GM12878 (cell line): ENCODE measurements at regions not wholly inside any gene's neighbourhood (a gene's known extent, or its start where the extent isn't known, plus 50 kb on each side); places are given as distances from the start of the nearest gene placed in this dataset.

Experiments used
- ATAC-seq: fragments of 200-7000 bp; cut with Tn5 transposase; 3 replicates; pipeline ENCODE4 v1.9.1; 2020; ENCODE audit warnings: mild to moderate bottlenecking, moderate library complexity
- BruUV-seq: library from RNA; stranded (reverse); fragments of 400-500 nt; replicated peaks from 2 replicates; lab custom pipeline; 2021; lab: Mats Ljungman, UMichigan
- CTCF ChIA-PET: fragments of 300-600 bp; sonication (Branson Sonifier 250); formaldehyde crosslinking; extraction: SDS; loops from one replicate; lab custom pipeline; 2021; ENCODE audit warnings: inconsistent platforms; lab: Yijun Ruan, JAX
- POLR2A ChIA-PET: fragments of 350-600 bp; formaldehyde crosslinking; extraction: SDS; loops from one replicate; lab custom pipeline; 2021; ENCODE audit warnings: inconsistent platforms; lab: Charles Lee
- RAD21 ChIA-PET: fragments of 300-600 bp; sonication (Branson Sonifier 250); formaldehyde crosslinking; loops from one replicate; lab custom pipeline; 2023; ENCODE audit warnings: antibody characterized with exemption; ENCODE audit not compliant: unreplicated experiment; lab: Charles Lee
- SMC1A ChIA-PET: fragments of 300-600 bp; sonication (Branson Sonifier 250); formaldehyde crosslinking; loops from one replicate; lab custom pipeline; 2023; ENCODE audit not compliant: unreplicated experiment, uncharacterized antibody; lab: Charles Lee
- DNase-seq: peaks from one replicate; pipeline ENCODE4 v3.0.0-alpha.2; 2011; ENCODE audit warnings: low read depth, low spot score
- FAIRE-seq: peaks from 3 replicates; lab custom pipeline; 2011; peaks lifted over from hg19 to GRCh38; lab: Jason Lieb, UNC
- H2AFZ ChIP-seq: 2 replicates; pipeline ENCODE4 v1.6.0; 2011; ENCODE audit warnings: low read depth, low read length, control low read depth; ENCODE audit not compliant: control insufficient read depth
- H3K27ac ChIP-seq: 2 replicates; pipeline ENCODE4 v1.5.1; 2011; ENCODE audit warnings: control low read depth; ENCODE audit not compliant: control insufficient read depth, insufficient read depth
- H3K27me3 ChIP-seq, 2 experiments: replicated peaks in 1 of 2; 2 replicates each; pipeline versions ENCODE4 v1.6.0 to v1.6.1; 2011; ENCODE audit warnings: low read length in 1 of 2; ENCODE audit not compliant: control insufficient read depth in 2 of 2, insufficient read depth in 2 of 2
- H3K36me3 ChIP-seq, 2 experiments: 2 replicates each; pipeline ENCODE4 v1.5.1; 2011; ENCODE audit warnings: low read length in 1 of 2; ENCODE audit not compliant: control insufficient read depth in 2 of 2, insufficient read depth in 2 of 2
- H3K4me1 ChIP-seq: 2 replicates; pipeline ENCODE4 v1.6.1; 2011; ENCODE audit warnings: mild to moderate bottlenecking, low read length, moderate library complexity, mixed read lengths; ENCODE audit not compliant: control insufficient read depth, insufficient read depth
- H3K4me2 ChIP-seq: 2 replicates; pipeline ENCODE4 v1.6.0; 2011; ENCODE audit warnings: control low read depth; ENCODE audit not compliant: control insufficient read depth, insufficient read depth
- H3K4me3 ChIP-seq: fragments of 200-600 bp; sonication (generic); 2 replicates; pipeline ENCODE4 v1.5.1; 2016
- H3K79me2 ChIP-seq: 2 replicates; pipeline ENCODE4 v1.6.0; 2011; ENCODE audit warnings: low read length; ENCODE audit not compliant: control insufficient read depth, insufficient read depth
- H3K9ac ChIP-seq: 2 replicates; pipeline ENCODE4 v1.8.0; 2011; ENCODE audit warnings: low read length, control low read depth, mixed read lengths; ENCODE audit not compliant: control insufficient read depth, insufficient read depth
- H3K9me3 ChIP-seq: replicated peaks from 3 replicates; pipeline ENCODE4 v1.5.1; 2011; ENCODE audit warnings: mild to moderate bottlenecking, low read length; ENCODE audit not compliant: control insufficient read depth, insufficient read depth
- H4K20me1 ChIP-seq: 2 replicates; pipeline ENCODE4 v1.6.0; 2011; ENCODE audit not compliant: control insufficient read depth, insufficient read depth
- EED ChIP-seq: sonication (generic); IDR thresholded peaks from 2 replicates; pipeline ENCODE4 v1.6.1; 2016; ENCODE audit warnings: antibody characterized with exemption, low read depth
- ESRRA ChIP-seq: IDR thresholded peaks from 2 replicates; pipeline ENCODE4 v1.6.1; 2012; ENCODE audit warnings: mild to moderate bottlenecking, low read length, improper control_type of control experiment
- NFIC ChIP-seq: IDR thresholded peaks from 2 replicates; pipeline ENCODE4 v1.6.1; 2012; ENCODE audit warnings: low read depth, mild to moderate bottlenecking, inconsistent platforms, low read length, moderate library complexity
- NR2C2 ChIP-seq: IDR thresholded peaks from 2 replicates; pipeline ENCODE4 v1.6.1; 2011; ENCODE audit warnings: borderline replicate concordance, low read depth; ENCODE audit not compliant: control insufficient read depth, insufficient read length
- NR2F1 ChIP-seq: fragments of 450-650 bp; conservative IDR thresholded peaks from 2 replicates; pipeline ENCODE4 v1.6.1; 2017; ENCODE audit warnings: mild to moderate bottlenecking
- POLR2A ChIP-seq: IDR thresholded peaks from 2 replicates; pipeline ENCODE4 v1.6.1; 2011; ENCODE audit warnings: low read depth, mild to moderate bottlenecking, low read length
- RUNX3 ChIP-seq: IDR thresholded peaks from 2 replicates; pipeline ENCODE4 v1.6.1; 2012; ENCODE audit warnings: low read length, inconsistent platforms
- STAT3 ChIP-seq: IDR thresholded peaks from 2 replicates; pipeline ENCODE4 v1.6.1; 2011; ENCODE audit warnings: low read depth, low read length, improper control_type of control experiment
- WRNIP1 ChIP-seq: IDR thresholded peaks from 2 replicates; pipeline ENCODE4 v1.6.1; 2011; ENCODE audit warnings: low read depth, low read length, improper control_type of control experiment, borderline replicate concordance
- WGBS: methylation state at CpG from one replicate; pipeline ENCODE4 v1.1.6; 2016; ENCODE audit warnings: low lambda C conversion rate; ENCODE audit not compliant: insufficient replicate concordance, insufficient coverage; ENCODE audit errors: missing lambda C conversion rate; 5-methylcytosine and 5-hydroxymethylcytosine counted together
- in situ Hi-C: fragments of 300-500 bp; cut with MboI; formaldehyde crosslinking; loops from 9 replicates; pipeline ENCODE4 v1.14.3; 2018; ENCODE audit warnings: mixed read lengths
- intact Hi-C: fragments of 100-400 bp; cut with micrococcal nuclease; formaldehyde crosslinking; loops from one replicate; pipeline ENCODE4 v1.14.2; 2022; ENCODE audit not compliant: unreplicated experiment
- TF ChIP-seq, protein P1 (sequence below): fragments of 450-650 bp; formaldehyde crosslinking; IDR thresholded peaks from 2 replicates; pipeline ENCODE4 v1.4.0; 2022; ENCODE audit warnings: mild to moderate bottlenecking, moderate library complexity
- TF ChIP-seq, protein P2 (sequence below): IDR thresholded peaks from 2 replicates; pipeline ENCODE4 v1.6.1; 2011; ENCODE audit warnings: borderline replicate concordance, low read depth, mild to moderate bottlenecking, moderate library complexity, low read length; ENCODE audit not compliant: insufficient read depth, poor library complexity, severe bottlenecking
- TF ChIP-seq, protein P3 (sequence below): fragments of 450-650 bp; IDR thresholded peaks from 2 replicates; pipeline ENCODE4 v1.6.1; 2017; ENCODE audit warnings: mild to moderate bottlenecking, moderate library complexity
- TF ChIP-seq, protein P4 (sequence below): fragments of 150-350 bp; IDR thresholded peaks from 2 replicates; pipeline ENCODE4 v1.6.1; 2014; ENCODE audit warnings: mild to moderate bottlenecking, low read depth, low read length

DNA sequence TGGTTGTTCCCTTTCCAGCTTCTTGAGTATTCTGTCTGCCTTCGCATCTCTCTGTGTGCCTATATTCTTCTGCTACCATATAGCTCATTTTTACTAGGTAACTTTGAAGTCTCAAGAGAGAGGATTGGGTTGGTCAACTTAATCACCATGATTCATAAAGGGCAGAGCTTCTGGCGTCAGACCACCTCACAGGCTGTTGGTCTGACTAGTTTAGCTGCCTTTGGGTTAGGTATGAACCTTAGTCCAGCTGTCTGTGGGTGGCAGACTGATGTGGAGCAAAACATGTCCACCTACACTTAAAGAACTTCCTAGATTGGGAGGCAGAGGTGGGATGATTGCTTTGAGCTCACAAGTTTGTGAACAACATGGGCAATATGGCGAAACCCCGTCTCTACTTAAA, 192.2 kb upstream of the SGK1 start (continued):
- TF ChIP-seq, protein P1, sequence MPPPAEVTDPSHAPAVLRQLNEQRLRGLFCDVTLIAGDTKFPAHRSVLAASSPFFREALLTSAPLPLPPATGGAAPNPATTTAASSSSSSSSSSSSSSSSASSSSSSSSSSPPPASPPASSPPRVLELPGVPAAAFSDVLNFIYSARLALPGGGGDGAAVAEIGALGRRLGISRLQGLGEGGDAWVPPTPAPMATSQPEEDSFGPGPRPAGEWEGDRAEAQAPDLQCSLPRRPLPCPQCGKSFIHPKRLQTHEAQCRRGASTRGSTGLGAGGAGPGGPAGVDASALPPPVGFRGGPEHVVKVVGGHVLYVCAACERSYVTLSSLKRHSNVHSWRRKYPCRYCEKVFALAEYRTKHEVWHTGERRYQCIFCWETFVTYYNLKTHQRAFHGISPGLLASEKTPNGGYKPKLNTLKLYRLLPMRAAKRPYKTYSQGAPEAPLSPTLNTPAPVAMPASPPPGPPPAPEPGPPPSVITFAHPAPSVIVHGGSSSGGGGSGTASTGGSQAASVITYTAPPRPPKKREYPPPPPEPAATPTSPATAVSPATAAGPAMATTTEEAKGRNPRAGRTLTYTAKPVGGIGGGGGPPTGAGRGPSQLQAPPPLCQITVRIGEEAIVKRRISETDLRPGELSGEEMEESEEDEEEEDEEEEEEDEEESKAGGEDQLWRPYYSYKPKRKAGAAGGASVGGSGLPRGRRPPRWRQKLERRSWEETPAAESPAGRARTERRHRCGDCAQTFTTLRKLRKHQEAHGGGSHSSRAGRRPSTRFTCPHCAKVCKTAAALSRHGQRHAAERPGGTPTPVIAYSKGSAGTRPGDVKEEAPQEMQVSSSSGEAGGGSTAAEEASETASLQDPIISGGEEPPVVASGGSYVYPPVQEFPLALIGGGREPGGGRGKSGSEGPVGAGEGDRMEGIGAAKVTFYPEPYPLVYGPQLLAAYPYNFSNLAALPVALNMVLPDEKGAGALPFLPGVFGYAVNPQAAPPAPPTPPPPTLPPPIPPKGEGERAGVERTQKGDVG, result no peak
- no peak for TF ChIP-seq ESRRA
- no peak for TF ChIP-seq POLR2A
- TF ChIP-seq WRNIP1, result no peak
- no peak for TF ChIP-seq EED
- TF ChIP-seq, all 136 proteins: peak for 0

DNA sequence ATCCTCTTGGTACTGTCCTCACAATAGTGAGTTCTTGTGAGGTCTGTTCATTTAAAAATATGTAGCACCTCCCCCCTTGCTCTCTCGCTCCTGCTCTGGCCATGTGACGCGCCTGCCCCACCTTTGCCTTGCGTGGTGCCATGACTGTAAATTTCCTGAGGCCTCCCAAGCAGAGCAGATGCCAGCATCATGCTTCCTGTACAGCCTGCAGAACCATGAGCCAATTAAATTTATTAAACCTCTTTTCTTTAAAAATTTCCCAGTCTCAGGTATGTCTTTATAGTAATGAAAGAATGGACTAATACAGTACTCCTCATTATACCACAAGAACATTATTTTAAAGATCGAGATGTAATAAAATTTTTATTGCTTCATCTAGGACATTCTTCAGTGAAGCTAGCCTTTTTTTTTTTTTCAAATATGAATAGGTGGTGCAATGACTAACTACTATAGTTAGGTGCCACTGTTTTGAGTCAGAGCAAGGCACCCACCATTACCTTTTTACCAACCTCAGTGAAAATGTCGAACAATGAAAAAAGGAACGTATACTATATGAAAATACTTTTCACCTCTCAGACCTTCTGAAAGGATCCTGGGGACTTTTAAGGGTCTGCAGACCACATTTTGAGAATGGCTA, 191.1 kb upstream of the SGK1 start:
- Histone ChIP-seq H3K4me1 (no peaks in the 10 kb centered on the region), H3K4me3 (no peak overlapping the region), H4K20me1 (no peaks in the 10 kb centered on the region), H3K27ac (no peak overlapping the region), H3K9ac (no peak overlapping the region), H3K79me2 (no peaks in the 10 kb centered on the region), H3K36me3 (no peaks in the 10 kb centered on the region), H3K4me2 (no peak overlapping the region), H3K9me3 (no peaks in the 10 kb centered on the region), H2AFZ (no peak overlapping the region), H3K27me3 (no peaks in the 10 kb centered on the region)
- WGBS, result 37% methylated on average over 7 of the region's 7 CpGs
- FAIRE-seq (no peak), DNase-seq (no peak), ATAC-seq (no peak)
- RAD21 ChIA-PET, result no interaction called here
- in situ Hi-C loops, result no loop called here
- SMC1A ChIA-PET, result no interaction called here
- CTCF ChIA-PET, result interaction anchor here (1.3 kb wide), 1 partner anchor 59 kb away, joined by 4 read pairs; no protein-coding TSS in a partner anchor
- BruUV-seq, result no TSS peak
- intact Hi-C loops, result no loop called here
- POLR2A ChIA-PET, result no interaction called here
- TF ChIP-seq STAT3, result no peak
- TF ChIP-seq NR2F1, result no peak
- TF ChIP-seq NFIC, result no peak
- no peak for TF ChIP-seq RUNX3
- TF ChIP-seq, protein P2, sequence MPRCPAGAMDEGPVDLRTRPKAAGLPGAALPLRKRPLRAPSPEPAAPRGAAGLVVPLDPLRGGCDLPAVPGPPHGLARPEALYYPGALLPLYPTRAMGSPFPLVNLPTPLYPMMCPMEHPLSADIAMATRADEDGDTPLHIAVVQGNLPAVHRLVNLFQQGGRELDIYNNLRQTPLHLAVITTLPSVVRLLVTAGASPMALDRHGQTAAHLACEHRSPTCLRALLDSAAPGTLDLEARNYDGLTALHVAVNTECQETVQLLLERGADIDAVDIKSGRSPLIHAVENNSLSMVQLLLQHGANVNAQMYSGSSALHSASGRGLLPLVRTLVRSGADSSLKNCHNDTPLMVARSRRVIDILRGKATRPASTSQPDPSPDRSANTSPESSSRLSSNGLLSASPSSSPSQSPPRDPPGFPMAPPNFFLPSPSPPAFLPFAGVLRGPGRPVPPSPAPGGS, result no peak
- TF ChIP-seq, protein P3, sequence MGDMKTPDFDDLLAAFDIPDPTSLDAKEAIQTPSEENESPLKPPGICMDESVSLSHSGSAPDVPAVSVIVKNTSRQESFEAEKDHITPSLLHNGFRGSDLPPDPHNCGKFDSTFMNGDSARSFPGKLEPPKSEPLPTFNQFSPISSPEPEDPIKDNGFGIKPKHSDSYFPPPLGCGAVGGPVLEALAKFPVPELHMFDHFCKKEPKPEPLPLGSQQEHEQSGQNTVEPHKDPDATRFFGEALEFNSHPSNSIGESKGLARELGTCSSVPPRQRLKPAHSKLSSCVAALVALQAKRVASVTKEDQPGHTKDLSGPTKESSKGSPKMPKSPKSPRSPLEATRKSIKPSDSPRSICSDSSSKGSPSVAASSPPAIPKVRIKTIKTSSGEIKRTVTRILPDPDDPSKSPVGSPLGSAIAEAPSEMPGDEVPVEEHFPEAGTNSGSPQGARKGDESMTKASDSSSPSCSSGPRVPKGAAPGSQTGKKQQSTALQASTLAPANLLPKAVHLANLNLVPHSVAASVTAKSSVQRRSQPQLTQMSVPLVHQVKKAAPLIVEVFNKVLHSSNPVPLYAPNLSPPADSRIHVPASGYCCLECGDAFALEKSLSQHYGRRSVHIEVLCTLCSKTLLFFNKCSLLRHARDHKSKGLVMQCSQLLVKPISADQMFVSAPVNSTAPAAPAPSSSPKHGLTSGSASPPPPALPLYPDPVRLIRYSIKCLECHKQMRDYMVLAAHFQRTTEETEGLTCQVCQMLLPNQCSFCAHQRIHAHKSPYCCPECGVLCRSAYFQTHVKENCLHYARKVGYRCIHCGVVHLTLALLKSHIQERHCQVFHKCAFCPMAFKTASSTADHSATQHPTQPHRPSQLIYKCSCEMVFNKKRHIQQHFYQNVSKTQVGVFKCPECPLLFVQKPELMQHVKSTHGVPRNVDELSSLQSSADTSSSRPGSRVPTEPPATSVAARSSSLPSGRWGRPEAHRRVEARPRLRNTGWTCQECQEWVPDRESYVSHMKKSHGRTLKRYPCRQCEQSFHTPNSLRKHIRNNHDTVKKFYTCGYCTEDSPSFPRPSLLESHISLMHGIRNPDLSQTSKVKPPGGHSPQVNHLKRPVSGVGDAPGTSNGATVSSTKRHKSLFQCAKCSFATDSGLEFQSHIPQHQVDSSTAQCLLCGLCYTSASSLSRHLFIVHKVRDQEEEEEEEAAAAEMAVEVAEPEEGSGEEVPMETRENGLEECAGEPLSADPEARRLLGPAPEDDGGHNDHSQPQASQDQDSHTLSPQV, result no peak
- TF ChIP-seq, protein P4, sequence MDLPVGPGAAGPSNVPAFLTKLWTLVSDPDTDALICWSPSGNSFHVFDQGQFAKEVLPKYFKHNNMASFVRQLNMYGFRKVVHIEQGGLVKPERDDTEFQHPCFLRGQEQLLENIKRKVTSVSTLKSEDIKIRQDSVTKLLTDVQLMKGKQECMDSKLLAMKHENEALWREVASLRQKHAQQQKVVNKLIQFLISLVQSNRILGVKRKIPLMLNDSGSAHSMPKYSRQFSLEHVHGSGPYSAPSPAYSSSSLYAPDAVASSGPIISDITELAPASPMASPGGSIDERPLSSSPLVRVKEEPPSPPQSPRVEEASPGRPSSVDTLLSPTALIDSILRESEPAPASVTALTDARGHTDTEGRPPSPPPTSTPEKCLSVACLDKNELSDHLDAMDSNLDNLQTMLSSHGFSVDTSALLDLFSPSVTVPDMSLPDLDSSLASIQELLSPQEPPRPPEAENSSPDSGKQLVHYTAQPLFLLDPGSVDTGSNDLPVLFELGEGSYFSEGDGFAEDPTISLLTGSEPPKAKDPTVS, result no peak
- no peak for TF ChIP-seq NR2C2
